GM23338 (cell line): ENCODE measurements at regions not wholly inside any gene's neighbourhood (a gene's known extent, or its start where the extent isn't known, plus 50 kb on each side); places are given as distances from the start of the nearest gene placed in this dataset.

Experiments used
- CREB1 ChIP-seq: fragments of 250-450 bp; sonication (Bioruptor Pico); IDR thresholded peaks from 2 replicates; pipeline ENCODE4 v1.5.0; 2020; ENCODE audit warnings: low read depth, mild to moderate bottlenecking, moderate library complexity
- CTCF ChIP-seq, 2 experiments: fragments of 200-600 bp in 1 of 2; sonication (generic) in 1 of 2; conservative IDR thresholded peaks; 2 replicates each; pipeline versions ENCODE4 v1.5.1 to v1.6.1; 2016 to 2017; ENCODE audit warnings: antibody characterized with exemption in 2 of 2, low read depth in 2 of 2, mild to moderate bottlenecking in 2 of 2, moderate library complexity in 1 of 2
- ETS1 ChIP-seq: IDR thresholded peaks from 2 replicates; pipeline ENCODE4 v1.6.1; 2016; ENCODE audit warnings: antibody characterized with exemption
- EZH2 ChIP-seq: fragments of 200-600 bp; sonication (generic); IDR thresholded peaks from one replicate; pipeline ENCODE4 v1.8.0; 2017; ENCODE audit warnings: antibody characterized with exemption, mild to moderate bottlenecking, low read depth; ENCODE audit not compliant: unreplicated experiment
- EZH2phosphoT487 ChIP-seq: fragments of 200-600 bp; sonication (generic); IDR thresholded peaks from one replicate; pipeline ENCODE4 v1.8.1; 2018; ENCODE audit warnings: antibody characterized with exemption; ENCODE audit not compliant: unreplicated experiment
- JUNB ChIP-seq: IDR thresholded peaks from one replicate; pipeline ENCODE4 v1.6.1; 2016; ENCODE audit warnings: antibody characterized with exemption; ENCODE audit not compliant: unreplicated experiment
- POLR2AphosphoS5 ChIP-seq: IDR thresholded peaks from 2 replicates; pipeline ENCODE4 v1.6.1; 2016; ENCODE audit warnings: antibody characterized with exemption, low read depth
- REST ChIP-seq: IDR thresholded peaks from one replicate; pipeline ENCODE4 v1.6.1; 2018; ENCODE audit warnings: antibody characterized with exemption; ENCODE audit not compliant: unreplicated experiment
- STAT1 ChIP-seq: IDR thresholded peaks from one replicate; pipeline ENCODE4 v1.6.1; 2016; ENCODE audit warnings: antibody characterized with exemption; ENCODE audit not compliant: unreplicated experiment
- ZNF331 ChIP-seq: fragments of 250-450 bp; sonication (Bioruptor Pico); IDR thresholded peaks from 2 replicates; pipeline ENCODE4 v1.5.0; 2020; ENCODE audit warnings: low read depth, mild to moderate bottlenecking, moderate library complexity
- ZNF462 ChIP-seq: fragments of 250-450 bp; sonication (Bioruptor Pico); IDR thresholded peaks from 2 replicates; pipeline ENCODE4 v1.5.0; 2020; ENCODE audit warnings: mild to moderate bottlenecking, moderate library complexity

GRCh38 chr10:120713573-120714205 lies 137.5 kb upstream of the WDR11 start:
- TF ChIP-seq CTCF (conservative IDR thresholded peaks at IDR 0.05; ENCODE audit: low read depth in 2 of 2) (no peak), POLR2AphosphoS5 (no peak), REST (no peak), STAT1 (no peak), EZH2phosphoT487 (no peak), CREB1 (CRISPR knock-in tag) (no peak), JUNB (no peak), ZNF462 (CRISPR knock-in tag) (no peak), ZNF331 (CRISPR knock-in tag) (no peak), EZH2 (no peak), ETS1 (no peak)
